Suprapubic skin (tissue), 4 donors: ENCODE measurements at regions not wholly inside any gene's neighbourhood (a gene's known extent, or its start where the extent isn't known, plus 50 kb on each side); places are given as distances from the start of the nearest gene placed in this dataset.

Experiments
- CTCF ChIP-seq, 2 donors: fragments of 200-600 bp in 1 of 2; fragments of 450-650 bp in 1 of 2; sonication (generic) in 1 of 2; IDR thresholded peaks; one replicate each; pipeline ENCODE4 v1.5.1; 2016 to 2019; ENCODE audit warnings: antibody characterized with exemption in 2 of 2, mild to moderate bottlenecking in 1 of 2, moderate library complexity in 1 of 2
- POLR2A ChIP-seq, 2 donors: fragments of 450-650 bp; IDR thresholded peaks; one replicate each; pipeline ENCODE4 v1.6.1; 2017; ENCODE audit warnings: antibody characterized with exemption in 2 of 2, mild to moderate bottlenecking in 2 of 2, moderate library complexity in 2 of 2
- POLR2AphosphoS5 ChIP-seq, 3 donors: sonication (generic); formaldehyde crosslinking; IDR thresholded peaks; one replicate each; pipeline ENCODE4 v1.6.1; 2017; ENCODE audit warnings: antibody characterized with exemption in 3 of 3

DNA sequence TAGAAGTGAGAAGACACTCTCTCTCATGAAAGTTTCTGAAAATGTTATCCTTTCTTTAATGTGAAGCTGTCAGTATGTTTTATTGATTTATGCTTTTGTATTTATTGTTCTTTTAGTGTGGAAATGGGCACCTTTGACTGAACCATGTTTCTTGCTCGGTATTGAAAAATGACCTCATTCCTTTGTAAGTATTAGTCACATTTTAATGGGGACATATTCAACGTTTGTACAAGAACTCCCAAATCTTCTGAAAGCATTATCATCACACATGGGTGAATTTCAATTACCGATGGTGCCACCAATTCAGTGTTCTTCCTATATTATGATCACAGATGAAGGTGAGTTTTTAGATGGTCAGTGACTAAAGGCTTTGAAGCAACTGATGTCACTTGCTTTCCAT, 371.8 kb upstream of the GCFC2 start:
- no peak for TF ChIP-seq POLR2A (IDR thresholded peaks at IDR 0.05)
- no peak for TF ChIP-seq POLR2AphosphoS5 (IDR thresholded peaks at IDR 0.05)
- TF ChIP-seq CTCF (IDR thresholded peaks at IDR 0.05) = no peak
